ENCODE measurements at regions not wholly inside any gene's neighbourhood (a gene's known extent, or its start where the extent isn't known, plus 50 kb on each side); places are given as distances from the start of the nearest gene placed in this dataset.

GRCh38 chr18:71456206-71456605, 1087.9 kb downstream of the CBLN2 start:
- H3K27ac ChIP-seq, result no peak overlapping the region
- no peaks in the 10 kb centered on the region for H3K27me3 ChIP-seq
- no peaks in the 10 kb centered on the region for H3K4me1 ChIP-seq
- TF ChIP-seq POLR2A (IDR thresholded peaks at IDR 0.05), result no peak
- TF ChIP-seq, protein P1, sequence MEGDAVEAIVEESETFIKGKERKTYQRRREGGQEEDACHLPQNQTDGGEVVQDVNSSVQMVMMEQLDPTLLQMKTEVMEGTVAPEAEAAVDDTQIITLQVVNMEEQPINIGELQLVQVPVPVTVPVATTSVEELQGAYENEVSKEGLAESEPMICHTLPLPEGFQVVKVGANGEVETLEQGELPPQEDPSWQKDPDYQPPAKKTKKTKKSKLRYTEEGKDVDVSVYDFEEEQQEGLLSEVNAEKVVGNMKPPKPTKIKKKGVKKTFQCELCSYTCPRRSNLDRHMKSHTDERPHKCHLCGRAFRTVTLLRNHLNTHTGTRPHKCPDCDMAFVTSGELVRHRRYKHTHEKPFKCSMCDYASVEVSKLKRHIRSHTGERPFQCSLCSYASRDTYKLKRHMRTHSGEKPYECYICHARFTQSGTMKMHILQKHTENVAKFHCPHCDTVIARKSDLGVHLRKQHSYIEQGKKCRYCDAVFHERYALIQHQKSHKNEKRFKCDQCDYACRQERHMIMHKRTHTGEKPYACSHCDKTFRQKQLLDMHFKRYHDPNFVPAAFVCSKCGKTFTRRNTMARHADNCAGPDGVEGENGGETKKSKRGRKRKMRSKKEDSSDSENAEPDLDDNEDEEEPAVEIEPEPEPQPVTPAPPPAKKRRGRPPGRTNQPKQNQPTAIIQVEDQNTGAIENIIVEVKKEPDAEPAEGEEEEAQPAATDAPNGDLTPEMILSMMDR (IDR thresholded peaks at IDR 0.05), result no peak
- H3K4me3 ChIP-seq, result no peak overlapping the region
- no peaks in the 10 kb centered on the region for H3K36me3 ChIP-seq
- intact Hi-C loops (cut with DNase I; ENCODE audit: low total_unique reads), result no loop called here
- no peak for DNase-seq
- no peaks in the 10 kb centered on the region for H3K9me3 ChIP-seq

DNA sequence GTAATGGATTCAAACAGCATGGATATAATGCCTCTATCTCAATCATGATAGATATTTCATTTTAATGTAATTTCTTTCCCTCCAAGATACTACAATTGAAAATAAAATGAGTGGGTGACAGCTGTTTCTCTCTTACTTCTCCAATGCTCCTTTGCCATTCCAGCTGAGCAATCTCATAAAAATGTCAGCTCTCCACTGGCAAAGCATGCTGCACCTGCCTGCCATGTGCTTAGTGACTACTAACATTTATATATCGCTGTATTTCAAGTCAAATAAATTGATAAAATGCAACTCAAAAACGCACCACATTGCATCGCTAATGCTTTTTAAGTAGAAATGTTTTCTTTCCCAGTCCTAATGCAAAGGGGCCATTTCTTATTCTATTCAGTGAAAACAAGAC, 1093.9 kb downstream of the CBLN2 start:
- no peak for DNase-seq
- intact Hi-C loops (cut with DNase I; ENCODE audit: low total_unique reads), result no loop called here
- Histone ChIP-seq H3K4me3 (no peak overlapping the region), H3K4me1 (no peaks in the 10 kb centered on the region), H3K27ac (no peak overlapping the region), H3K9me3 (no peaks in the 10 kb centered on the region), H3K27me3 (no peaks in the 10 kb centered on the region), H3K36me3 (no peaks in the 10 kb centered on the region)
- TF ChIP-seq, protein P1 (IDR thresholded peaks at IDR 0.05), result no peak
- no peak for TF ChIP-seq POLR2A (IDR thresholded peaks at IDR 0.05)

DNA sequence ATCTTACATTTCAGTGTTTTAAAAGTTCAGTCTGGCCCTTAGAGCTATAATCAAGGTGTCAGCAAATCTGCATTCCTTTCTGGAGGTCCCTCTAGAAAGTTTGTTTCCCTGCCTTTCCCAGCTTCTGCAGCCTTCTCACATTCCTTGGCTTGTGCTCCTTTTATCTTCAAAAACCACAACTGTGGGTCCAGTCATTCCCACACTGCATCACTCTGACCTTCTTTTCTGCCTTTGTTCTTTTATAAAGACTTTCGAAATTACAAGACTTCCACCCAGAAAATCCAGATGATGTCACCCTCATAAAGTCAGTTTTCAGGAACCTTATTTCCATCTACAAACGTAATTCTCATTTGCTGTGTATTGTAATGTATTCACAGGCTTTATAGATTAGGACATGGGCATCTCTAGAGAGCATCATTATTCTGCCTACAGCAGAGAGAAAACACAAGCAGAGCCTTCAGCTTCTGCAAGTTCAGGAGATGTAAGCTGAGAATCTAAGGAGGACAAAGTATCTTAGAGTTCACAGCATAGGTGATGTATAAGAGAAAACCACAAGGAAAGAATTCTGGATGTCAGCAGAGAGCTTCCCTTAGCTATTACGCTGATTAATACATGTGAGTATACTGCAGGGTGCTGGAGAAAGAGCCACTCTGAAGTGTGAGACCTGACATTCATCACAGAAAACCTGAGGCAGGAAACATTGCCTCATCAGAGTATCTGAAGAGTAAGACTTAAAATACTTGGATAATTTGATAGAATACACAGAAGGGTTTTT, 1100.2 kb downstream of the CBLN2 start:
- DNase-seq, result no peak
- Histone ChIP-seq H3K4me3 (no peak overlapping the region), H3K9me3 (no peaks in the 10 kb centered on the region), H3K36me3 (no peaks in the 10 kb centered on the region), H3K27me3 (no peaks in the 10 kb centered on the region), H3K4me1 (no peaks in the 10 kb centered on the region), H3K27ac (no peak overlapping the region)
- TF ChIP-seq POLR2A (IDR thresholded peaks at IDR 0.05), result no peak
- TF ChIP-seq, protein P1 (IDR thresholded peaks at IDR 0.05), result no peak
- intact Hi-C loops (cut with DNase I; ENCODE audit: low total_unique reads), result no loop called here

- TF ChIP-seq, protein P1 (IDR thresholded peaks at IDR 0.05), result no peak
- TF ChIP-seq POLR2A (IDR thresholded peaks at IDR 0.05), result no peak
- intact Hi-C loops (cut with DNase I; ENCODE audit: low total_unique reads), result no loop called here
Observed at GRCh38 chr18:71442731-71443141, 1101.4 kb downstream of the CBLN2 start.

DNA sequence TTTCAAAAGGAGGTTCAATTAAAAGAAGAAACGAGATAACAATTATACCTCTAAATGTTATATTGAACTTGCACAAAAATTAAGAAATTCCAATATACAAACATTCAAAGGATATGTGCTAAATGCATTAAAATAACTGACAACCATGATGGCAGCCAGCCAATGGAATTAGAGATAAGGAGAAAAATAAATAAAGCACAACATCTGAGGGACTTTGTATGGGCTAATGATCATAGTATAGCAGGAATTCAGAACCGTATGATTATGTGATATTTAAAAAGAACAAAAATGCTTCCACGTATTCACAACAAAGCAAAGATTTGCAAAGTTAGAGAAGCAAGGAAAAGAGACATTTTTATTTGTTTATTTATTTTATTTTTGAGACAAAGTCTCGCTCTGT, 1103.0 kb downstream of the CBLN2 start:
- DNase-seq, result no peak
- H3K4me3 ChIP-seq, result no peak overlapping the region
- intact Hi-C loops (cut with DNase I; ENCODE audit: low total_unique reads), result no loop called here
- no peak for TF ChIP-seq POLR2A (IDR thresholded peaks at IDR 0.05)
- TF ChIP-seq, protein P1 (IDR thresholded peaks at IDR 0.05), result no peak
- no peaks in the 10 kb centered on the region for H3K4me1 ChIP-seq
- no peak overlapping the region for H3K27ac ChIP-seq
- H3K9me3 ChIP-seq, result no peaks in the 10 kb centered on the region
- no peaks in the 10 kb centered on the region for H3K27me3 ChIP-seq
- H3K36me3 ChIP-seq, result no peaks in the 10 kb centered on the region

More at GRCh38 chr18:71442731-71443141, 1101.4 kb downstream of the CBLN2 start:
- Histone ChIP-seq H3K4me1 (no peaks in the 10 kb centered on the region), H3K36me3 (no peaks in the 10 kb centered on the region), H3K27ac (no peak overlapping the region), H3K9me3 (no peaks in the 10 kb centered on the region), H3K4me3 (no peak overlapping the region), H3K27me3 (no peaks in the 10 kb centered on the region)
- DNase-seq, result no peak

All from uterus (tissue), 3 donors.